ENCODE measurements at regions not wholly inside any gene's neighbourhood (a gene's known extent, or its start where the extent isn't known, plus 50 kb on each side); places are given as distances from the start of the nearest gene placed in this dataset.

DNA sequence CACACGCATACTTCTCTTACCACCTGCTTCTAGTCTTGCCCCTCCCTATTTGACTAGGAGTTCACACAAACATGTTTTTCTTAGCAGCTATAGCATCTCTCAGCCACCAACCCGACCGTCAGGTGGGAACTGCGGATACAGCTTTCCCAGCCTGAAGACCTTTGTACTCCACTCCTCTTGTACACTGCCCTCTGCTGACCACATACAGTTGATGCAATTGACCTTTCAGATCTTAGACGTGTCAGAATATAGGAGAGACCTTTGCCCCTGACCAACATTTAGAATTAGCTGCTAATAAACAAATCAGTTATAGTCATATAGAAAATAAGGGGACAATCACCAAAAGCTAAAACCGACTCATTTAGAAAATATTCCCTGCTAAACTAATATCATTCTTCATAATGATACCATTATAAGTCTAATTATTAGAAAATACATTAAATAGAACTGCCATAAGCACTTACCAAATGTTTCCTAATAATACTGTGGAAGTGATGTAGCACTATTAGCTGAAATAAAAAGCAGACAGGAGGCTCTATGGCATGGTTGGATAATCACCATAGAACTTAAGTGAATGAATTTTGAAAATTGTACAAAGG, 208.4 kb downstream of the RAD51AP2 start:
- peak; percentile 65 for TF ChIP-seq CTCF (IDR thresholded peaks at IDR 0.05; ENCODE audit: low read depth, low read length)
- DNase-seq (ENCODE audit: extremely low read depth, low read depth): peak; percentile 7

- DNase-seq (ENCODE audit: extremely low read depth, low read depth): no peak
- no peak for TF ChIP-seq CTCF (IDR thresholded peaks at IDR 0.05; ENCODE audit: low read depth, low read length)
These were observed 209.1 kb downstream of the RAD51AP2 start for GRCh38 chr2:17309181-17309580.

DNA sequence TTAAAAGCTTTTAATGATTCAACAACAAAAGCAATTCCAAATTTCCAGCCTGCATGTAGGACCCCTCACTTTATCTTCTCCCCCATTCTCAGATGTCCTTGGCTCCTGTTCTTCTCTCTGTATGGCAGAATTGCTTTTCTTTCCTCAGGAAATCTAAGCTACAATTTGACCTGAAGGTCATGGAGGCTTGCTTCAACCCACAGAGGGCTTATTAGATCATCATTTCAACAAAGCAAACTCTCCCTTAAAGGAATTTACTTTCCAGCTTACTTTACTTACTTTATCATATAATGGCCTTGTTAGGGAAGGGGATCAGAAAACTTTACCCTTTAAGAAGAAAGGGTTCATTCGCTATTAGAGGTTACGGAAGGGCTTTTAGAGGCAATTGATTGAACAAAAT, 211.5 kb downstream of the RAD51AP2 start:
- DNase-seq (ENCODE audit: extremely low read depth, low read depth): no peak
- TF ChIP-seq CTCF (IDR thresholded peaks at IDR 0.05; ENCODE audit: low read depth, low read length): no peak

- DNase-seq (ENCODE audit: extremely low read depth, low read depth): no peak
- TF ChIP-seq CTCF (IDR thresholded peaks at IDR 0.05; ENCODE audit: low read depth, low read length): no peak
These were observed 212.0 kb downstream of the RAD51AP2 start for GRCh38 chr2:17306219-17306618.

GRCh38 chr2:17303521-17303920, 214.7 kb downstream of the RAD51AP2 start:
- TF ChIP-seq CTCF (IDR thresholded peaks at IDR 0.05; ENCODE audit: low read depth, low read length): no peak
- no peak for DNase-seq (ENCODE audit: extremely low read depth, low read depth)

DNA sequence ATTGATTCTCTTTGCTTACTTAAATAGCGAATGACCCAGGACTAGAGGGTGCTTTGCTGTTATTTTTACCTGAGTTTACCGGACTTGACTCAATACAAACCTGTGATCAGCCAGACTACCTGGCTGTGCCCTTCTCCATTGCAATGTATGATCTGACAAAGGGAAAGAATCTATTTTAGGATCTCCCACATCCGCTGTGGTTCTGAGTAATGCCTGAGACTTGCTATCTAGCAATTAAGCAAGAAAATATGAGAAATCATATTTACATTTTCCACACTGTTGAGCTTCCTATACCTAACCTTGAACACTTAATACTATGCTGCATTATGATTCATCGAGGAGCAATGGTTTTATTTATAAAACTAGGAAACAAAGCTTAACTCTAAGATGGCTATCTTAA, 215.2 kb downstream of the RAD51AP2 start:
- DNase-seq (ENCODE audit: extremely low read depth, low read depth): peak; percentile 23
- no peak for TF ChIP-seq CTCF (IDR thresholded peaks at IDR 0.05; ENCODE audit: low read depth, low read length)

DNA sequence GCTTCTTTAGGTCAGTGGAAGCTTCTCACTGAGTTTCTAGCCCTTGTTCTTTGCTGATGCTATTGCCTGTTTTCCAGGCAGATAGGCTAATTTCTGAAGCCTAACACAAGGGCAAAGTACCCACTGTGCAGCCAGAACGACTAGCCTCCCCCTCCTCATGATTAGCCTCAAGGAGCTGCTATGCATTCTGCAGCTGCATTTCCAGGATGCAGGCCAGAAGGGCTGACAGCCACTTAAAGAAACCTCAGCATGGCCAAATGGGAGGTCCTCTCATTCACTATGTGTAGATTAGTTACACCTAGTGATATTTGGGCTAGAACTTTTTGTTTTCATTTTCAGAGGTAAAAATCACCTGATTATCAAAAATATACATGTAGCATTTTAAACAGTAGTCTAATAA, 216.0 kb downstream of the RAD51AP2 start:
- no peak for TF ChIP-seq CTCF (IDR thresholded peaks at IDR 0.05; ENCODE audit: low read depth, low read length)
- DNase-seq (ENCODE audit: extremely low read depth, low read depth): no peak

All from AG09319 (cell line).